GM12878 (cell line): ENCODE measurements at regions not wholly inside any gene's neighbourhood (a gene's known extent, or its start where the extent isn't known, plus 50 kb on each side); places are given as distances from the start of the nearest gene placed in this dataset.

Experiments
- ATF3 ChIP-seq: IDR thresholded peaks from 2 replicates; pipeline ENCODE4 v1.6.1; 2011; ENCODE audit warnings: low read depth, mild to moderate bottlenecking, low read length, moderate library complexity, borderline replicate concordance; ENCODE audit errors: extremely low read depth
- CTCF ChIP-seq, 3 experiments: IDR thresholded peaks in 2 of 3; conservative IDR thresholded peaks in 1 of 3; 2 replicates each; pipeline ENCODE4 v1.5.1; 2011; ENCODE audit warnings: low read depth in 3 of 3, low read length in 3 of 3, mild to moderate bottlenecking in 3 of 3, control low read depth in 2 of 3, moderate library complexity in 2 of 3, inconsistent platforms in 1 of 3, mixed read lengths in 1 of 3; ENCODE audit not compliant: control insufficient read depth in 2 of 3, insufficient read depth in 1 of 3; ENCODE audit errors: extremely low read depth in 1 of 3
- DPF2 ChIP-seq: fragments of 450-650 bp; IDR thresholded peaks from 2 replicates; pipeline ENCODE4 v1.6.1; 2017; ENCODE audit warnings: mild to moderate bottlenecking
- EZH2 ChIP-seq: IDR thresholded peaks from 2 replicates; pipeline ENCODE4 v1.6.1; 2012; ENCODE audit warnings: low read depth, mild to moderate bottlenecking, control low read depth, inconsistent platforms, low read length, borderline replicate concordance; ENCODE audit not compliant: control insufficient read depth
- RAD51 ChIP-seq: fragments of 450-650 bp; IDR thresholded peaks from 2 replicates; pipeline ENCODE4 v1.6.1; 2016; ENCODE audit warnings: moderate library complexity, mild to moderate bottlenecking, inconsistent platforms
- RFX5 ChIP-seq: IDR thresholded peaks from 2 replicates; pipeline ENCODE4 v1.6.1; 2011; ENCODE audit warnings: low read depth, low read length, improper control_type of control experiment
- TBL1XR1 ChIP-seq: IDR thresholded peaks from 2 replicates; pipeline ENCODE4 v1.6.1; 2012; ENCODE audit warnings: low read depth, low read length, improper control_type of control experiment
- YY1 ChIP-seq: IDR thresholded peaks from 2 replicates; pipeline ENCODE4 v1.6.1; 2011; ENCODE audit warnings: low read depth, mild to moderate bottlenecking, low read length
- ZNF274 ChIP-seq: IDR thresholded peaks from one replicate; pipeline ENCODE4 v1.8.0; 2011; ENCODE audit not compliant: insufficient read length, insufficient read depth

GRCh38 chr6:163665464-163665863, 250.9 kb downstream of the QKI start:
- TF ChIP-seq DPF2 (no peak), TBL1XR1 (no peak), ATF3 (no peak), CTCF (IDR thresholded peaks at IDR 0.05 in 2 of 3, conservative IDR thresholded peaks at IDR 0.05 in 1 of 3; ENCODE audit: control insufficient read depth in 2 of 3, extremely low read depth in 1 of 3, insufficient read depth in 1 of 3, low read depth in 3 of 3, low read length in 3 of 3) (no peak), RFX5 (no peak), RAD51 (no peak), ZNF274 (no peak), EZH2 (no peak), YY1 (no peak)
